Lung (tissue), 11 donors: ENCODE measurements at regions not wholly inside any gene's neighbourhood (a gene's known extent, or its start where the extent isn't known, plus 50 kb on each side); places are given as distances from the start of the nearest gene placed in this dataset.

Experiments
- ATAC-seq: fragments of 200-7000 bp; cut with Tn5 transposase; one replicate; pipeline ENCODE4 v1.9.1; 2020; ENCODE audit warnings: moderate number of reproducible peaks; ENCODE audit not compliant: insufficient read depth, low FRiP score
- DNase-seq, 3 donors: peaks; one replicate each; pipeline ENCODE4 v3.0.0-alpha.2; 2013 to 2017
- H3K27ac ChIP-seq, 2 donors: one replicate each; pipeline ENCODE4 v1.5.1; 2013; ENCODE audit warnings: mild to moderate bottlenecking in 2 of 2, moderate library complexity in 2 of 2, control low read depth in 1 of 2, inconsistent platforms in 1 of 2, low read depth in 1 of 2, low read length in 1 of 2
- H3K27me3 ChIP-seq, 3 donors: one replicate each; pipeline ENCODE4 v1.5.1; 2013; ENCODE audit warnings: low read length in 2 of 3; ENCODE audit not compliant: control insufficient read depth in 3 of 3, insufficient read depth in 3 of 3
- H3K36me3 ChIP-seq, 4 donors: one replicate each; pipeline ENCODE4 v1.5.1; 2013; ENCODE audit warnings: low read length in 4 of 4, mild to moderate bottlenecking in 1 of 4, moderate library complexity in 1 of 4; ENCODE audit not compliant: control insufficient read depth in 4 of 4, insufficient read depth in 4 of 4
- H3K4me1 ChIP-seq, 5 donors: one replicate each; pipeline ENCODE4 v1.5.1; 2013; ENCODE audit warnings: low read length in 5 of 5, mild to moderate bottlenecking in 2 of 5, moderate library complexity in 1 of 5; ENCODE audit not compliant: control insufficient read depth in 5 of 5, insufficient read depth in 5 of 5
- H3K4me3 ChIP-seq: one replicate; pipeline ENCODE4 v1.5.1; 2013; ENCODE audit warnings: mild to moderate bottlenecking, control low read depth, moderate library complexity
- H3K9ac ChIP-seq, 2 donors: one replicate each; pipeline ENCODE4 v1.5.1; 2013; ENCODE audit warnings: low read length in 2 of 2, control low read depth in 1 of 2; ENCODE audit not compliant: insufficient read depth in 1 of 2
- H3K9me3 ChIP-seq, 4 donors: one replicate each; pipeline ENCODE4 v1.5.1; 2013; ENCODE audit warnings: low read length in 3 of 4, mild to moderate bottlenecking in 1 of 4, moderate library complexity in 1 of 4; ENCODE audit not compliant: control insufficient read depth in 4 of 4, insufficient read depth in 3 of 4
- WGBS, 2 donors: extraction: QIAGEN DNeasy Blood & Tissue Kit; methylation state at CpG; one replicate each; pipeline ENCODE4 v1.1.7; 2013; 5-methylcytosine and 5-hydroxymethylcytosine counted together
- TF ChIP-seq, protein P1 (sequence below): IDR thresholded peaks from 2 replicates; pipeline ENCODE4 v1.5.1; 2012; ENCODE audit warnings: mild to moderate bottlenecking; ENCODE audit errors: control extremely low read depth, extremely low read depth
- donor health status: control.
- donor health status: control.
- donor health status: Bipolar disorder and iron deficiency.
- donor health status: healthy.
- donor health status: DM: yes; HTN: yes; CAD: no.

GRCh38 chr18:55763298-55763697 lies 175.3 kb upstream of the TCF4 start:
- Histone ChIP-seq H3K9ac (no peak overlapping the region), H3K36me3 (no peaks in the 10 kb centered on the region), H3K27ac (no peak overlapping the region), H3K4me1 (peaks cover 0 to 4% (median 0%) of the 10 kb centered on the region in 5 donors), H3K9me3 (peaks cover 0 to 1% (median 0%) of the 10 kb centered on the region in 4 donors), H3K27me3 (no peaks in the 10 kb centered on the region), H3K4me3 (no peak overlapping the region)
- ATAC-seq (no peak), DNase-seq (no peak)
- TF ChIP-seq, protein P1, sequence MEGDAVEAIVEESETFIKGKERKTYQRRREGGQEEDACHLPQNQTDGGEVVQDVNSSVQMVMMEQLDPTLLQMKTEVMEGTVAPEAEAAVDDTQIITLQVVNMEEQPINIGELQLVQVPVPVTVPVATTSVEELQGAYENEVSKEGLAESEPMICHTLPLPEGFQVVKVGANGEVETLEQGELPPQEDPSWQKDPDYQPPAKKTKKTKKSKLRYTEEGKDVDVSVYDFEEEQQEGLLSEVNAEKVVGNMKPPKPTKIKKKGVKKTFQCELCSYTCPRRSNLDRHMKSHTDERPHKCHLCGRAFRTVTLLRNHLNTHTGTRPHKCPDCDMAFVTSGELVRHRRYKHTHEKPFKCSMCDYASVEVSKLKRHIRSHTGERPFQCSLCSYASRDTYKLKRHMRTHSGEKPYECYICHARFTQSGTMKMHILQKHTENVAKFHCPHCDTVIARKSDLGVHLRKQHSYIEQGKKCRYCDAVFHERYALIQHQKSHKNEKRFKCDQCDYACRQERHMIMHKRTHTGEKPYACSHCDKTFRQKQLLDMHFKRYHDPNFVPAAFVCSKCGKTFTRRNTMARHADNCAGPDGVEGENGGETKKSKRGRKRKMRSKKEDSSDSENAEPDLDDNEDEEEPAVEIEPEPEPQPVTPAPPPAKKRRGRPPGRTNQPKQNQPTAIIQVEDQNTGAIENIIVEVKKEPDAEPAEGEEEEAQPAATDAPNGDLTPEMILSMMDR = no peak
- 72 to 84% methylated on average over 2 of the region's 2 CpGs for WGBS, 2 donors

DNA sequence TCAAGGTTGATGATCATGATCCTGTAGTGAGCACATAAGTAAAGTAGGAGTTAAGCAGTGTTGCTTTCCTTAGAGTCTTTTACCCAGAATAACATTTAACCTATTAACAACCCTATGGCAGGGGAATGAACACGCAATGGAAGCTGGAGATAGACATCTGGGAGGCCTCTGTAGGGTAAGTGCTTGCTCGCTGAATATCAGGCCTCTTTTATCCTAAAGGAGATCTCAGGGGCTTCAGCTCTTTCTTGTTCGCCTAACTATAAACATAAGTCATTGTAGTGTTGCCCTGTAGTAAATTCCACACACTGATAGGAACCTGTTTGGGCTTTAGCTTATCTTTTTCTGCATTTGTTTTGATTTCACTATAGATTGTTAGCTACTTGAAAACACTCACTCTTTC lies 174.4 kb upstream of the TCF4 start:
- Histone ChIP-seq H3K27ac (no peak overlapping the region), H3K4me1 (peaks cover 0 to 4% (median 0%) of the 10 kb centered on the region in 5 donors), H3K27me3 (no peaks in the 10 kb centered on the region), H3K9me3 (peaks cover 0 to 3% (median 0%) of the 10 kb centered on the region in 4 donors), H3K9ac (no peak overlapping the region), H3K4me3 (no peak overlapping the region), H3K36me3 (no peaks in the 10 kb centered on the region)
- TF ChIP-seq, protein P1 = no peak
- DNase-seq (no peak), ATAC-seq (no peak)
- WGBS, 2 donors = 91% methylated on average over 3 of the region's 3 CpGs

DNA sequence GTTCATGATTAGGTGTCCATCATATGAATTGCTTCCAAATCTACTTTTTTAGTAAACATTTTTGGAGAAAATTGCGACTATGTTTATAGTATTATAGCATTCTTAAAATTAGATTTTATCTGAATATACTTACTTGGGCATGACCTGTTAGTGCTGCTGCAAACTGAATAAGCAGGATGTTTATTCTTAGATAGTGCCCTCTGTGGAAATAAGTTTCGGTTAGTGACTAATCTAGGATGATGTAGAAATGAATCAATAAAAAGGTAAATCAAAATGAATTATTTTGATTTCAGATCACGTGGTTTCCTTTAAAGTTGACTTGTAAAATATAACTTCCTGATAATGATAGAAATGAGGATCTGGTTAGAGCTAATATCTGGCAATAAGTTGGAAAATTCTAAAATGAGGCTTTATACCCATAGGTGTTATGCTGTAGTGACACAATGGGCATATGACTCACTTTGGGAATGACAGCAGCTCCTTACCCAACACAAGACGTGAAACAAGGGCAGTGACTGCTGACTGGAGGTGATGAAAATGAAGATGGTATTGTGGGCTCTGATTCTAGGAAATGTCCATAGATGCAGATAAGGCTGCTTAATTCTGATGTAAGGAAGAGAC lies 165.8 kb upstream of the TCF4 start:
- no peaks in the 10 kb centered on the region for H3K36me3 ChIP-seq
- H3K9me3 ChIP-seq = peaks cover 0 to 3% (median 0%) of the 10 kb centered on the region in 4 donors
- no peak overlapping the region for H3K9ac ChIP-seq
- no peak overlapping the region for H3K4me3 ChIP-seq
- no peaks in the 10 kb centered on the region for H3K27me3 ChIP-seq
- no peak overlapping the region for H3K27ac ChIP-seq
- 59 to 69% methylated on average over 4 of the region's 4 CpGs for WGBS, 2 donors
- TF ChIP-seq, protein P1 = no peak
- no peak for DNase-seq
- H3K4me1 ChIP-seq = peaks cover 0 to 10% (median 0%) of the 10 kb centered on the region in 5 donors
- ATAC-seq = no peak

DNA sequence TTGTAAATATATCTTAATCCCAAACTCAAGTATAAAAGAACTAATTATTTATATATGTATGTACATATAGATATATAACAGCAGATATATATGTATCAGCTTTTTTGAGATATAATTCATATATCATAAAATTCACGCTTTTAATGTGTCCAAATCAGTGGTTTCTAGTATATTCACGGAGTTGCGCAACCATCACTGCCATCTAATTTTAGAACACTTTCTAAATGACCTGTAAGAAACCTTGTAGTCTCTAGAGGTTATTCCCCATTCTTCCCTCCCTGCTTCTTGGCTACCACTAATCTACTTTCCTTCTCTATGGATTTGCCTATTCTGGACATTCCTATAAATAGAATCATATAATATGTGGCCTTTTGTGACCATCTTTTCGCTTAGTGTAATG lies 163.5 kb upstream of the TCF4 start:
- ATAC-seq = no peak
- TF ChIP-seq, protein P1 = no peak
- Histone ChIP-seq H3K27ac (no peak overlapping the region), H3K9ac (no peak overlapping the region), H3K4me3 (no peak overlapping the region), H3K27me3 (no peaks in the 10 kb centered on the region), H3K36me3 (no peaks in the 10 kb centered on the region), H3K9me3 (no peaks in the 10 kb centered on the region), H3K4me1 (peaks cover 0 to 10% (median 0%) of the 10 kb centered on the region in 5 donors)
- no peak for DNase-seq
- WGBS, 2 donors = 97% methylated on average over 4 of the region's 4 CpGs
